B cell (primary cell): ENCODE measurements at regions not wholly inside any gene's neighbourhood (a gene's known extent, or its start where the extent isn't known, plus 50 kb on each side); places are given as distances from the start of the nearest gene placed in this dataset.

Experiments
- ATAC-seq: fragments of 200-7000 bp; cut with Tn5 transposase; one replicate; pipeline ENCODE4 v1.10.0; 2021; ENCODE audit warnings: low read depth, mild to moderate bottlenecking, moderate number of reproducible peaks, moderate library complexity
- CTCF ChIA-PET: fragments of 350-600 bp; sonication (Branson Sonifier 250); formaldehyde crosslinking; loops from one replicate; lab custom pipeline; 2021; ENCODE audit warnings: antibody characterized with exemption, inconsistent platforms; lab: Charles Lee
- POLR2A ChIA-PET: fragments of 350-600 bp; sonication (Branson Sonifier 250); formaldehyde crosslinking; loops from one replicate; lab custom pipeline; 2021; ENCODE audit warnings: antibody characterized with exemption; lab: Charles Lee
- DNase-seq: peaks from one replicate; pipeline ENCODE4 v3.0.0; 2013
- H2AFZ ChIP-seq: 2 replicates; pipeline ENCODE4 v1.6.1; 2012; ENCODE audit warnings: mild to moderate bottlenecking, low read depth, low read length; ENCODE audit not compliant: insufficient read depth, poor library complexity, severe bottlenecking
- H3K27ac ChIP-seq, 2 donors: 1 replicate in 1 of 2; 2 replicates in 1 of 2; pipeline ENCODE4 v1.5.1; 2012 to 2013; ENCODE audit warnings: low read length in 2 of 2, mild to moderate bottlenecking in 2 of 2, moderate library complexity in 1 of 2
- H3K27me3 ChIP-seq, 4 experiments: fragments of 200-600 bp in 1 of 4; sonication (generic) in 1 of 4; replicated peaks in 1 of 4; 1 replicate in 2 of 4; 2 replicates in 2 of 4; pipeline versions ENCODE4 v1.6.1 to v1.7.0; 2013 to 2016; ENCODE audit warnings: low read length in 3 of 4, mild to moderate bottlenecking in 2 of 4, mixed read lengths in 1 of 4, moderate library complexity in 1 of 4; ENCODE audit not compliant: insufficient read depth in 4 of 4, control insufficient read depth in 3 of 4; ENCODE audit errors: control extremely low read depth in 1 of 4
- H3K36me3 ChIP-seq, 2 experiments: replicated peaks in 1 of 2; 1 replicate in 1 of 2; 2 replicates in 1 of 2; pipeline versions ENCODE4 v1.6.1 to v1.7.1; 2013; ENCODE audit warnings: low read length in 1 of 2; ENCODE audit not compliant: insufficient read depth in 2 of 2, control insufficient read depth in 1 of 2; ENCODE audit errors: control extremely low read depth in 1 of 2, extremely low read depth in 1 of 2
- H3K4me1 ChIP-seq, 2 donors: fragments of 200-600 bp in 1 of 2; sonication (generic) in 1 of 2; 1 replicate in 1 of 2; 2 replicates in 1 of 2; pipeline versions ENCODE4 v1.5.1 to v1.6.1; 2013 to 2017; ENCODE audit warnings: low read length in 2 of 2; ENCODE audit not compliant: control insufficient read depth in 2 of 2, insufficient read depth in 2 of 2
- H3K4me2 ChIP-seq: replicated peaks from 2 replicates; pipeline ENCODE3; 2012; ENCODE audit warnings: mild to moderate bottlenecking, low read depth, low read length; ENCODE audit not compliant: poor library complexity, severe bottlenecking
- H3K4me3 ChIP-seq, 5 experiments: fragments of 200-600 bp in 1 of 5; sonication (generic) in 1 of 5; 1 replicate in 3 of 5; 2 replicates in 2 of 5; pipeline versions ENCODE4 v1.5.1 to v1.7.0; 2011 to 2016; ENCODE audit warnings: low read length in 4 of 5, mild to moderate bottlenecking in 4 of 5, low read depth in 2 of 5, control low read depth in 1 of 5, moderate library complexity in 1 of 5; ENCODE audit not compliant: insufficient read depth in 1 of 5; ENCODE audit errors: control extremely low read depth in 1 of 5, extremely low read depth in 1 of 5
- H3K79me2 ChIP-seq: fragments of 200-600 bp; sonication (generic); one replicate; pipeline ENCODE4 v1.6.0; 2016; ENCODE audit warnings: low read length; ENCODE audit not compliant: control insufficient read depth, insufficient read depth
- H3K9ac ChIP-seq: fragments of 200-600 bp; sonication (generic); 2 replicates; pipeline ENCODE4 v1.6.1; 2017; ENCODE audit warnings: mild to moderate bottlenecking, low read length, moderate library complexity
- H3K9me3 ChIP-seq, 3 donors: one replicate each; pipeline versions ENCODE4 v1.6.1 to v1.7.1; 2013; ENCODE audit warnings: low read length in 2 of 3; ENCODE audit not compliant: control insufficient read depth in 2 of 3, insufficient read depth in 1 of 3; ENCODE audit errors: control extremely low read depth in 1 of 3
- H4K20me1 ChIP-seq: 2 replicates; pipeline ENCODE4 v1.6.0; 2012; ENCODE audit warnings: mild to moderate bottlenecking, low read length; ENCODE audit not compliant: insufficient read depth, control insufficient read depth, poor library complexity, severe bottlenecking
- H3K27ac Mint-ChIP-seq: one replicate; pipeline ENCODE4 v1.8.0; 2021; ENCODE audit warnings: mixed read lengths
- H3K27me3 Mint-ChIP-seq: one replicate; pipeline ENCODE4 v1.8.0; 2021; ENCODE audit warnings: mixed read lengths
- H3K4me1 Mint-ChIP-seq: one replicate; pipeline ENCODE4 v1.8.0; 2021; ENCODE audit warnings: mixed read lengths
- H3K4me3 Mint-ChIP-seq: one replicate; pipeline ENCODE4 v1.8.0; 2021; ENCODE audit warnings: mixed read lengths
- H3K9me3 Mint-ChIP-seq: one replicate; pipeline ENCODE4 v1.8.0; 2022; ENCODE audit warnings: mixed read lengths; ENCODE audit not compliant: insufficient read depth
- CTCF ChIP-seq: fragments of 200-600 bp; IDR thresholded peaks from one replicate; pipeline ENCODE4 v1.8.0; 2022; ENCODE audit warnings: antibody characterized with exemption, mild to moderate bottlenecking
- EZH2 ChIP-seq: IDR thresholded peaks from 2 replicates; pipeline ENCODE4 v1.6.1; 2012; ENCODE audit warnings: borderline replicate concordance, low read depth, mild to moderate bottlenecking, moderate library complexity, low read length; ENCODE audit not compliant: insufficient read depth, poor library complexity, severe bottlenecking
- WGBS: methylation state at CpG from one replicate; pipeline ENCODE4 v1.1.5; 2013; ENCODE audit warnings: missing lambda C conversion rate; ENCODE audit not compliant: insufficient coverage; 5-methylcytosine and 5-hydroxymethylcytosine counted together
- intact Hi-C: fragments of 100-400 bp; cut with micrococcal nuclease; formaldehyde crosslinking; loops from one replicate; pipeline ENCODE4 v1.10.0; 2022

GRCh38 chr11:104380358-104380757 is 216.4 kb upstream of the PDGFD start:
- H3K4me1 ChIP-seq, result no peaks in the 10 kb centered on the region
- Mint-ChIP-seq H3K9me3 (no peaks in the 10 kb centered on the region), H3K4me3 (no peak overlapping the region), H3K27me3 (no peaks in the 10 kb centered on the region), H3K27ac (no peak overlapping the region), H3K4me1 (no peaks in the 10 kb centered on the region)
- ChIA-PET CTCF (no interaction called here), POLR2A (no interaction called here)
- no peaks in the 10 kb centered on the region for H4K20me1 ChIP-seq
- H3K27me3 ChIP-seq, result no peaks in the 10 kb centered on the region
- H3K4me3 ChIP-seq, result no peak overlapping the region
- TF ChIP-seq EZH2 (no peak), CTCF (no peak)
- no peaks in the 10 kb centered on the region for H3K36me3 ChIP-seq
- no peak overlapping the region for H3K27ac ChIP-seq
- H3K79me2 ChIP-seq, result no peaks in the 10 kb centered on the region
- ATAC-seq (no peak), DNase-seq (no peak)
- no peak overlapping the region for H3K9ac ChIP-seq
- H3K4me2 ChIP-seq, result no peak overlapping the region
- H3K9me3 ChIP-seq, result no peaks in the 10 kb centered on the region
- no peak overlapping the region for H2AFZ ChIP-seq
- intact Hi-C loops, result no loop called here

- Mint-ChIP-seq H3K9me3 (no peaks in the 10 kb centered on the region), H3K4me1 (peaks cover 3% of the 10 kb centered on the region), H3K27ac (no peak overlapping the region), H3K4me3 (no peak overlapping the region), H3K27me3 (no peaks in the 10 kb centered on the region)
- H3K4me3 ChIP-seq, result no peak overlapping the region
- DNase-seq (no peak), ATAC-seq (no peak)
- intact Hi-C loops, result no loop called here
- no peaks in the 10 kb centered on the region for H3K36me3 ChIP-seq
- H3K4me2 ChIP-seq, result no peak overlapping the region
- no peaks in the 10 kb centered on the region for H3K79me2 ChIP-seq
- no peak overlapping the region for H3K9ac ChIP-seq
- ChIA-PET CTCF (interaction anchor here (1.2 kb wide), 1 partner anchor 12 kb away, joined by 4 read pairs; no protein-coding TSS in a partner anchor), POLR2A (no interaction called here)
- WGBS, result 100% methylated on average over 1 of the region's 3 CpGs
- no peaks in the 10 kb centered on the region for H3K9me3 ChIP-seq
- no peak overlapping the region for H2AFZ ChIP-seq
- no peaks in the 10 kb centered on the region for H3K27me3 ChIP-seq
- TF ChIP-seq EZH2 (no peak), CTCF (no peak)
- H3K4me1 ChIP-seq, result no peaks in the 10 kb centered on the region
- no peaks in the 10 kb centered on the region for H4K20me1 ChIP-seq
- no peak overlapping the region for H3K27ac ChIP-seq
Observed at GRCh38 chr11:104372111-104372510, 208.2 kb upstream of the PDGFD start.
